Renal cortex interstitium (tissue), 11 donors: ENCODE measurements at regions not wholly inside any gene's neighbourhood (a gene's known extent, or its start where the extent isn't known, plus 50 kb on each side); places are given as distances from the start of the nearest gene placed in this dataset.
"Not testable (repeated sequence)": the region's sequence is repeated elsewhere in the genome, so short reads cannot be mapped to it uniquely, and the experiment has no call there.

Experiments used
- DNase-seq, 11 donors: peaks; one replicate each; pipeline ENCODE4 v3.0.0-alpha.2; 2013; ENCODE audit warnings: low read depth in 9 of 11, low spot score in 4 of 11; ENCODE audit errors: extremely low read depth in 1 of 11

DNA sequence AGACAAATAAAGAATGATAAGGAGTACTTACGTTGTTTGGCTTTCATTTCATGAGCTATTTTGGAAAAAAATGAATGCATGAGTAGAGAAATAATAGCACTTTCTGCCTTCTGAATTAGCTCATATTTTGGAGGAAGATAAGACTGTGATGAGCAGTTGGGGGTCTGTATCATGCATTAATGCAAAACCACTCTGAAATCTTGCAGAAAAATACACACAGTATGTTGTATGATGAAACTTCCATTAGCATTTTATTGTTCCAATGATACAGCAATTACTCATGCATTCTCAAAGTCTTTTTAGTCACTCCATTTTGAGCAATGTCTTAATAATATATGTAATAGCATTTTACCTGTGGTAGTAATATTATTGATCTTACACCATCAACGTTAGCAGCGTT lies 571.0 kb downstream of the CDH8 start:
- DNase-seq: no peak

DNA sequence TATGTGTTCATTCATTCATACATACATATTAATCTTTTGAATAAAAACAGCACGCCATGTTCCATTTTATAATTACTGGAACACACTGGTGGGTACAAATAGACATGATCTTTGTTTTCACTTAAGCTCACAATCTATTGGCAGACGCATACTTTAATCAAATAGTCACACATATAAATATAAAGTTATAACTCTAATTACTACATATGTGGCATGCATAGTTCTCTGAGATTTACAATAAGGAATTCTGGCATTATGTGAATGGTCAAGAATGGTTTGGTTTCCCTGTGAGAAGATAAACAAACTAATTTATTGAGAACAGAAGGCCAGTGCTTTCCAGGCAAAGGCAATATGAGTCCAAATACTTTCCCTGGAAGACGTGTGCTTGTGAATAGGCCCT lies 576.2 kb downstream of the CDH8 start:
- DNase-seq: no peak

- DNase-seq: no peak
These were observed 600.9 kb downstream of the CDH8 start for GRCh38 chr16:61435346-61435745.

- no peak for DNase-seq
These were observed 603.8 kb downstream of the CDH8 start for GRCh38 chr16:61432421-61432820.

- DNase-seq: no peak
These were observed 615.1 kb downstream of the CDH8 start for GRCh38 chr16:61421111-61421510.

- no peak for DNase-seq
These were observed 616.4 kb downstream of the CDH8 start for GRCh38 chr16:61419791-61420190.

- not testable (repeated sequence) for DNase-seq
These were observed 617.4 kb downstream of the CDH8 start for GRCh38 chr16:61418802-61419201.

GRCh38 chr16:61415126-61415525 lies 621.1 kb downstream of the CDH8 start:
- DNase-seq: no peak

GRCh38 chr16:61413021-61413420 lies 623.2 kb downstream of the CDH8 start:
- DNase-seq: no peak

DNA sequence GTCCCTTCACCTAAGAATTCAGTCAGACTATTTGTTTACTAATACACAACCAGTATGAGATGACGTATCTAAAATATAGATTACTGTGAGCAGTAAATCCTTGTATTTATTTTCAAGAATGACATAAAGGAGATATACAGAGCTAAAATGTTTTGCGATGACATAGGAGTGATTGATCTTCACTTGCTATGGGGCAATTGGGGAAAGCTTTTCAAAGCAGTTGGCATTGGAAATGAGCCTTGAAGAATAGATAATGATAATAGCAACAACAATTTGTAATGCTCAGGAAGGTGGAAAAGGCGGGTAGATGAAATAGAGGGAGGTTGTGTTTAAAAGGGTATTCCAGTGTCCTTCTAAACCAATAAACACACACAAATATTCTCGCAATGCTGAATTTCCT lies 623.7 kb downstream of the CDH8 start:
- no peak for DNase-seq

- no peak for DNase-seq
These were observed 626.6 kb downstream of the CDH8 start for GRCh38 chr16:61409604-61410003.

DNA sequence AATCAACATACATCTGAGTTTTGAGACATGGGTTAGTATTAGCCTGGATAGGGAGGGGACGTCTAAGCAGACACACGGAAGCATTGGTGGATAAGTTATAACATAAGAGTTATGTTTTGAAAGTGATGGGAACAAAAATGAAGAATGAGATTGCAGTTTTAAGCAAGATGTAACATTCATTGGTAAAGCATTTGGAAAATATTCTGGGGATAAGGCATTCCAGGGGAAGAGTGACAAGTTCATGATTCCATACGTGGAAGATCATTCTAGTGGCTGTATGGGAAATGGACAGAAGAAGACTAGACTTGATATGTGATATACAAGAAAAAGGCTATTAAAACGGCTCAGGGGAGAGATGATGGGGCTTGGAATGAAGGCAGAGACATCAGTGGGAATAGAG lies 632.9 kb downstream of the CDH8 start:
- DNase-seq: no peak

- no peak for DNase-seq
These were observed 644.3 kb downstream of the CDH8 start for GRCh38 chr16:61391896-61392295.

DNA sequence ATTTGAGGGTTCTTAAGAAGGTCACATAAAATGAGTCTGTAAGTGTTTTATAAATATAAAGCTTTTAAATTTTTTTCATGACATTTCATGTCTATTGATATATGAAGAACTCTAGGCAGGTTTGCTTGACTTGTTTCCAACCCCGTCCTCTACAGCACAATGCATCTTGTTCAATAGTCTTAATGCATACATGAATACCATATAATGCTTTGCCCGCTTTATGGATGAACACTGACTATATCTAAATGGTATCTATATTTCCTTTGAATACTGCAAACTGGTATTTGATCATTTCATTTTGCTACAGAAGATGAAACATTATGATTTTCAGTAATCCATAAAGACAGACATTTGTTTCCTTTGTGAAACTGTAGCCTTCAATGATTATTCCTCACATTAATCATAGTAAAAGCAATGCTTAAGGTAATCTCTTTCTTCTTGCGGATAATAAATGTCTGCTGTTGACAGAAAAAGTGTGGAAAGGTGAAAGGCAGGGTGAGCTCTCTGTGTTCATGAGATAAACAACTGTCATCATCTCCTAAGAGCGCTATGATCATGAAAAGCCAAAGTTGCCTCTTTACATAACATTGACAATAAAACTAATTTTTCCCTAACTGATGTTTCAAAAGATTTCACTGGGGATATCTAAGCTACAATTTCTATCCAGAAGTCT lies 645.1 kb downstream of the CDH8 start:
- no peak for DNase-seq

- DNase-seq: no peak
These were observed 650.7 kb downstream of the CDH8 start for GRCh38 chr16:61385392-61386071.

DNA sequence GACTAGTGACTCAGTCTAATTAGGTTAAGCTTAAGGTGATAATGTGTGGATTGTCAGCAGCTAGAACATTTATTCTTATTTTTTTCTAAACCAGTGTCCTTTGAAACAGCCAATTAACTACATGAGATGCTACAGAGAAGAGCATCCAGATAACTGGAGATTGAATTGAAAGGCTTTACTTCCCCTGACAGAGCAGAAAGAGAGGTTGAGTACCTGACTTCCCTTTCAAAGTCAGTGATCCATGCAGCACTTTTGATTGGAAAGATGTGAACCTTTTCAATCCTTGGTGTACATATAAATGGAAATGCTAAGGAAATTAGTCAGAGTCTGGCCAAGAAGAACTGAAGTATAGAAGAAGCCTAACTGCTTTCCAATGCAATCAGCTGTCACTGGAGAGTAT lies 653.8 kb downstream of the CDH8 start:
- DNase-seq: no peak

- DNase-seq: no peak
These were observed 656.9 kb downstream of the CDH8 start for GRCh38 chr16:61379311-61379710.

- DNase-seq: no peak
These were observed 662.2 kb downstream of the CDH8 start for GRCh38 chr16:61374071-61374470.

GRCh38 chr16:61371881-61372280 lies 664.4 kb downstream of the CDH8 start:
- DNase-seq: no peak

GRCh38 chr16:61371388-61371787 lies 664.9 kb downstream of the CDH8 start:
- DNase-seq: no peak

GRCh38 chr16:61370564-61370963 lies 665.7 kb downstream of the CDH8 start:
- no peak for DNase-seq
